DND-41 (cell line): ENCODE measurements at regions not wholly inside any gene's neighbourhood (a gene's known extent, or its start where the extent isn't known, plus 50 kb on each side); places are given as distances from the start of the nearest gene placed in this dataset.

Experiments
- ATAC-seq: fragments of 200-7000 bp; cut with Tn5 transposase; 3 replicates; pipeline ENCODE4 v1.9.1; 2021; ENCODE audit warnings: low read depth; ENCODE audit not compliant: insufficient read depth
- DNase-seq: peaks from one replicate; pipeline ENCODE4 v3.0.0-alpha.2; 2020
- H2AFZ ChIP-seq: 2 replicates; pipeline ENCODE4 v1.6.0; 2012; ENCODE audit warnings: low read depth, low read length
- H3K27ac ChIP-seq: 2 replicates; pipeline ENCODE4 v1.5.1; 2012; ENCODE audit warnings: low read length, inconsistent platforms
- H3K27me3 ChIP-seq: fragments of 200-600 bp; sonication (generic); 2 replicates; pipeline ENCODE4 v1.6.0; 2012; ENCODE audit warnings: low read length, mild to moderate bottlenecking, inconsistent platforms; ENCODE audit not compliant: insufficient read depth, poor library complexity
- H3K36me3 ChIP-seq: 2 replicates; pipeline ENCODE4 v1.5.1; 2012; ENCODE audit warnings: low read length, inconsistent platforms; ENCODE audit not compliant: insufficient read depth
- H3K4me1 ChIP-seq: 2 replicates; pipeline ENCODE4 v1.5.1; 2012; ENCODE audit warnings: mild to moderate bottlenecking, low read length; ENCODE audit not compliant: insufficient read depth
- H3K4me2 ChIP-seq: 2 replicates; pipeline ENCODE4 v1.6.0; 2012; ENCODE audit warnings: mild to moderate bottlenecking, moderate library complexity, low read length, inconsistent platforms; ENCODE audit not compliant: insufficient read depth
- H3K4me3 ChIP-seq, 2 experiments: fragments of 200-600 bp in 1 of 2; shearing (Covaris generic) in 1 of 2; 2 replicates each; pipeline ENCODE4 v1.5.1; 2012 to 2016; ENCODE audit warnings: inconsistent platforms in 2 of 2, low read length in 2 of 2, mild to moderate bottlenecking in 2 of 2, low read depth in 1 of 2, moderate library complexity in 1 of 2
- H3K79me2 ChIP-seq: 2 replicates; pipeline ENCODE4 v1.6.0; 2012; ENCODE audit warnings: low read length, inconsistent platforms; ENCODE audit not compliant: insufficient read depth
- H3K9ac ChIP-seq: 2 replicates; pipeline ENCODE4 v1.6.0; 2012; ENCODE audit warnings: low read depth, mild to moderate bottlenecking, inconsistent platforms, low read length, moderate library complexity
- H3K9me3 ChIP-seq: 2 replicates; pipeline ENCODE4 v1.5.1; 2012; ENCODE audit warnings: low read length, moderate library complexity, mild to moderate bottlenecking, inconsistent platforms; ENCODE audit not compliant: insufficient read depth, severe bottlenecking
- H4K20me1 ChIP-seq: 2 replicates; pipeline ENCODE4 v1.6.0; 2012; ENCODE audit warnings: low read length; ENCODE audit not compliant: insufficient read depth
- EZH2 ChIP-seq: IDR thresholded peaks from 3 replicates; pipeline ENCODE4 v1.6.1; 2012; ENCODE audit warnings: borderline replicate concordance, low read depth, mild to moderate bottlenecking, moderate library complexity, low read length, inconsistent platforms; ENCODE audit not compliant: severe bottlenecking
- TF ChIP-seq, protein P1 (sequence below): IDR thresholded peaks from 2 replicates; pipeline ENCODE4 v1.5.1; 2012; ENCODE audit warnings: borderline replicate concordance, low read length, moderate library complexity, mild to moderate bottlenecking; ENCODE audit not compliant: poor library complexity, severe bottlenecking; ENCODE audit errors: extremely low read depth

DNA sequence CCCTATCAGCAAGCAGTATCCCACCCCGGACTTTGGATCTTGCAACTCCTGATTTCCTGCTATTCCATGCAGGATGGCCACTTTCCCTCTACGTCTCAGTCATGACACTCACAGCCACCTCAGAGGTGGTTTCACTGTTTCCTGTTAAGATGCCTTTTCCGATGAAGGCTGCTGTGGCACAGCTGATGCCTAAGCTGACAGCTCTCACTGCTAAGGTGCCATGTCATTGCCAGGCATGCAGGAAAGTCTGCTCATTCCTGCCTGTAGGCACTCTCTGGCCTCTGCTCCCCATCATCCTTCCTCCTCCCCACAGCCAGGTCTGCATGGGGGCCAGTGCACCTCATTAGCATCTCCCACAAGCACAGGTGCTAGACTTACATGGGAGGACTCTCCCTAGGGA lies 173.0 kb downstream of the CBLN1 start:
- TF ChIP-seq, protein P1, sequence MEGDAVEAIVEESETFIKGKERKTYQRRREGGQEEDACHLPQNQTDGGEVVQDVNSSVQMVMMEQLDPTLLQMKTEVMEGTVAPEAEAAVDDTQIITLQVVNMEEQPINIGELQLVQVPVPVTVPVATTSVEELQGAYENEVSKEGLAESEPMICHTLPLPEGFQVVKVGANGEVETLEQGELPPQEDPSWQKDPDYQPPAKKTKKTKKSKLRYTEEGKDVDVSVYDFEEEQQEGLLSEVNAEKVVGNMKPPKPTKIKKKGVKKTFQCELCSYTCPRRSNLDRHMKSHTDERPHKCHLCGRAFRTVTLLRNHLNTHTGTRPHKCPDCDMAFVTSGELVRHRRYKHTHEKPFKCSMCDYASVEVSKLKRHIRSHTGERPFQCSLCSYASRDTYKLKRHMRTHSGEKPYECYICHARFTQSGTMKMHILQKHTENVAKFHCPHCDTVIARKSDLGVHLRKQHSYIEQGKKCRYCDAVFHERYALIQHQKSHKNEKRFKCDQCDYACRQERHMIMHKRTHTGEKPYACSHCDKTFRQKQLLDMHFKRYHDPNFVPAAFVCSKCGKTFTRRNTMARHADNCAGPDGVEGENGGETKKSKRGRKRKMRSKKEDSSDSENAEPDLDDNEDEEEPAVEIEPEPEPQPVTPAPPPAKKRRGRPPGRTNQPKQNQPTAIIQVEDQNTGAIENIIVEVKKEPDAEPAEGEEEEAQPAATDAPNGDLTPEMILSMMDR = no peak
- no peak for TF ChIP-seq EZH2
- no peaks in the 10 kb centered on the region for H3K79me2 ChIP-seq

DNA sequence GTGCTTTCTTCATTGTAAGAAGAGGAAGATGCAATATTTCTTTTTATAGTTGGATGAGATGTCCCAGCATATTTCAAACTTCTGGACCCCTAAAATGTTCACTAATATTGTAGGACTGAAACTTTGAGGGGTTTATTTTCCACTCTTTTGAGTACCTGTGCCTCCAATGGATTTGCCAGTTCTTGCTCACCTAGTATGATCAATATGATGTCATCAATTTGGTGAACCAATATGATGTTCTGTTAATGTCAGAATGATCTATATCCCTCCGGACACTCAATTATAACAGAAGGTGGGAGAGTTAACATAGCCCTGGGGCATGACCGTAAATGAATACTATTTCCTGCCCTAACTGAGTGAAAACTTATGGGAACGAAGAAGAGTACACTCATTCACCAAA lies 178.3 kb downstream of the CBLN1 start:
- Histone ChIP-seq H4K20me1 (no peaks in the 10 kb centered on the region), H3K79me2 (no peaks in the 10 kb centered on the region), H3K27ac (no peak overlapping the region), H3K4me3 (no peak overlapping the region), H3K4me1 (no peaks in the 10 kb centered on the region), H3K9me3 (no peaks in the 10 kb centered on the region), H3K36me3 (no peaks in the 10 kb centered on the region), H3K27me3 (no peaks in the 10 kb centered on the region), H3K4me2 (no peak overlapping the region), H3K9ac (no peak overlapping the region), H2AFZ (no peak overlapping the region)
- no peak for TF ChIP-seq EZH2
- TF ChIP-seq, protein P1 = no peak
- DNase-seq (no peak), ATAC-seq (no peak)

More for the DNA sequence above, 173.0 kb downstream of the CBLN1 start:
- no peaks in the 10 kb centered on the region for H3K4me1 ChIP-seq
- H2AFZ ChIP-seq = no peak overlapping the region
- ATAC-seq (no peak), DNase-seq (no peak)
- no peaks in the 10 kb centered on the region for H3K27me3 ChIP-seq
- no peak overlapping the region for H3K4me3 ChIP-seq
- no peak overlapping the region for H3K4me2 ChIP-seq
- no peak overlapping the region for H3K27ac ChIP-seq
- H3K9me3 ChIP-seq = no peaks in the 10 kb centered on the region
- no peaks in the 10 kb centered on the region for H3K36me3 ChIP-seq
- no peak overlapping the region for H3K9ac ChIP-seq
- H4K20me1 ChIP-seq = no peaks in the 10 kb centered on the region

DNA sequence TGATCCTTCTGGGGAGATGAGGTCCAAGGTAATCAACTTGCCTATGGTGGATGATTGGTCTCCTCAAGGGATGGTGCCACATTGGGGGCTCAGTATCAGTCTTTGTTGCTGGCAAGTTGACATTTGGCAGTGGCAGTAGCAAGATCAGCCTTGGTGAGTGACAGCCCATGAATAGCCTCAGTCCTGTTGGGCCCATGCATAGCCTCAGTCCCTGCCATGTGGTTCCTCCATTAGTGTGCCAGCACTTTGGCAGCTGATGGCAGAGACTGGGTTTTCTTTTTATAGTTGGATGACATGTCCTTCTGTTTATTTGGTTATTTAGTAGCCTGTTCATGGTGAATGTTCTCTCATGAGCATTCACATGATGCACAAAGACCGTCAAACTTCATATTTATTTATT lies 179.6 kb downstream of the CBLN1 start:
- Histone ChIP-seq H3K4me3 (no peak overlapping the region), H4K20me1 (no peaks in the 10 kb centered on the region), H3K36me3 (no peaks in the 10 kb centered on the region), H3K9ac (no peak overlapping the region), H3K4me2 (no peak overlapping the region), H3K27ac (no peak overlapping the region), H3K27me3 (no peaks in the 10 kb centered on the region), H3K9me3 (no peaks in the 10 kb centered on the region), H3K79me2 (no peaks in the 10 kb centered on the region), H2AFZ (no peak overlapping the region), H3K4me1 (no peaks in the 10 kb centered on the region)
- no peak for DNase-seq
- no peak for ATAC-seq
- TF ChIP-seq, protein P1 = no peak
- no peak for TF ChIP-seq EZH2

DNA sequence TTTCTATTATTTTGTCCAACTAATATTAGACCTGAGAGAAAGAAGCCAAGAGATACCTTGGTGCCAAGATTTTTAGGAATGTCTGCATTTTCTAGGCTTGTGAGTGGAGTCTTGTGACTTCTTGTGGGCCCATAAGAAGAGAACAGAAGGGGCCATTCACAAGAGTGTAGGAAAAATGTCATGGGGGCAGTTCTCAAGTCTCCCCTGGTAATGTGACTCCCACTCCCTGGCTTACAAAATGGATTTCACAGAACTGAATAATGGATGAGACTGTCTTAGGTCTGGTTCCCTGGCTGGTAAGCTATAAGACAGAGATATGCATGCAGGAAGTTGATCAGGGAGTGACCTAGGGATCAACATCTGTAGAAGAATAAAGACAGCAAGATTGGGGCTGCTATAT lies 181.3 kb downstream of the CBLN1 start:
- no peaks in the 10 kb centered on the region for H3K36me3 ChIP-seq
- ATAC-seq (no peak), DNase-seq (no peak)
- H3K79me2 ChIP-seq = no peaks in the 10 kb centered on the region
- no peaks in the 10 kb centered on the region for H3K9me3 ChIP-seq
- H3K4me1 ChIP-seq = no peaks in the 10 kb centered on the region
- H3K27ac ChIP-seq = no peak overlapping the region
- no peaks in the 10 kb centered on the region for H4K20me1 ChIP-seq
- TF ChIP-seq EZH2 = no peak
- TF ChIP-seq, protein P1 = no peak
- no peak overlapping the region for H3K4me2 ChIP-seq
- H3K9ac ChIP-seq = no peak overlapping the region
- H3K4me3 ChIP-seq = no peak overlapping the region
- H3K27me3 ChIP-seq = no peaks in the 10 kb centered on the region
- no peak overlapping the region for H2AFZ ChIP-seq
